Activated effector memory CD4-positive, alpha-beta T cell treated with anti-CD3 and anti-CD28 coated beads, Interleukin-2, amount 50 U/mL, for 16 hours (primary cell): ENCODE measurements at regions not wholly inside any gene's neighbourhood (a gene's known extent, or its start where the extent isn't known, plus 50 kb on each side); places are given as distances from the start of the nearest gene placed in this dataset.

ENCODE experiments used
- DNase-seq: peaks from one replicate; pipeline ENCODE4 v3.0.0-alpha.2; 2020

DNA sequence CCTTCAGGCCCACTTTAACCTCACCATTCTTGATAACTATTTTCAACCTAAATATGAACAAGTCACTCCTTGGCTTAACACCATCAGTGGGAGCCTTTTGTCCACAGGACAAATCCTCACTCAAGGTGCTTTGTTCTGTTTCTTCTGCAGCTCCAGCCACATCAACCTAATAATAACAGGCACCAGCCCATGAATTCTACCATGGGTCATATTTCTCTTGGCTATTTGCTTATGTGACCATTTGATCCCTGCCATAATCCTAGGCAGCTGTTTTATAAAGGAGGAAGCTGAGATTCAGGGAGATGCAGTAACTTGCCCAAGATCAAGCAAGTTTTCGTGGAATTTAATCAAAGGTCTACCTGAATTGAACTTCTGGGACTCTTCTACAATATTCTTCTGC, 561.3 kb downstream of the DHX35 start:
- DNase-seq: no peak

- no peak for DNase-seq
These were observed 556.5 kb downstream of the DHX35 start for GRCh38 chr20:39518654-39519053.

DNA sequence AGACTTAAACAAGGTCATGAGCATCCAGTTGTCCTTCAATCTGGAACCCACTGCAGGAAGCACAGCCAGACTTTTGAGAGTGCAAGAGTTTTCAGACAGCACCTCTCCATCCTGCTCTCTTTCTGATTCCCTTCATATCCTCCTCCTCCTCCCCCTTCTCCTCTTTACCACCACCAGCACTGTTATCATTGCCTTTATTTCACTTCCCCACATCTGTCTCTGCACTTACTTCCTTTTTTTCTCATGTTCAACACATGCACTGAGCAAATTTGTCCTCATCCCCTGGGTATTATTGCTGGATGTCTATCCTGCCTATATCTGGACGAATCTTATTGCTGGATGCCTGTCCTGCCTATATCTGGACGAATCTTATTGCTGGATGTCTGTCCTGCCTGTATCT, 554.8 kb downstream of the DHX35 start:
- DNase-seq: no peak

GRCh38 chr20:39504710-39505094, 542.6 kb downstream of the DHX35 start:
- no peak for DNase-seq

- no peak for DNase-seq
These were observed 542.0 kb downstream of the DHX35 start for GRCh38 chr20:39503902-39504709.

GRCh38 chr20:39492223-39492797, 530.2 kb downstream of the DHX35 start:
- no peak for DNase-seq

DNA sequence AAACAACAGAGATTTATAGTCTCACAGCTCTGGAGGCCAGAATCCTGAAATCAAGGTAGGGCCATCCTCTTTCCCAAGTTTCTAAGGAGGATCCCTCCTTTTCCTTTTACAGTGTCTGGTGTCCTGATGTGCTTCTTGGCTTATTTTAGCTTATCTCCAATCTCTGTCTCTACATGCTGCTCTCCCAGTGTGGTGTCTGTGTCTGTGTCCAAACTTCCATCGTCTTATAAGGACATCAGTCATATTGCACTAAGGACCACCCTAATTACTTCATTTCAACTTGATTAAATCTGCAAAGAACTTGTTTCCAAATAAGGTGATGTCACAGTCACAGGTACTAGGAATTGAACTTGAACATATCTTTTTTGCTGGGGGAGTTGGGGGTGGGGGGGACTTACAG, 529.6 kb downstream of the DHX35 start:
- no peak for DNase-seq

DNA sequence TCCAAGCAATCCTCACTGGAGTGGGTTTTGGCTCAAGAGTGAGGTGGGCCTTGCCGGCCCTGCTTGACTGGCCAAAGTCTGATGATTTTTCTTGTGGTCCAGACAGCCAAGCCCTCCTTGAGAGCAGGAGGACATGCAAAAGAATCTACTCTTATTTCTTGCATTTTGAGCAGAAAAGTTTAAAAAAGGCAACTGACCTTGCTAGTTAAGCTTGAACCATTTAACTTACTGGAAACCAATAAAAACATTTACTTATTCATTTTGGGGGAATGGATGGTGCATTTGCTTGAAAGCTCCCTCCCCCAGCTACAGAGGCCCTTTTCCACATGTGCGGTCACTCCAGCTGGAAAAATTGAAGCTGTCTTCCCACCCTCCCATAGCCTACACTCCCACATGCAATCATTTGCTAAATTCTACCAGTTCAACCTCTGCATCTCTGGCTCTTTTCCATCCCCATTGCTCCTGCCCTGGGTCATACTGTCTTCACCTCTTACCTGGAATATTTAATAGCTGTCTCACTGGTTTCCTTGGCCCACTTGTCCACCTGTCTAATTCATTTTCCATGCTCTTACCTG, 527.9 kb downstream of the DHX35 start:
- DNase-seq: no peak

- DNase-seq: no peak
These were observed 518.3 kb downstream of the DHX35 start for GRCh38 chr20:39480276-39481043.

DNA sequence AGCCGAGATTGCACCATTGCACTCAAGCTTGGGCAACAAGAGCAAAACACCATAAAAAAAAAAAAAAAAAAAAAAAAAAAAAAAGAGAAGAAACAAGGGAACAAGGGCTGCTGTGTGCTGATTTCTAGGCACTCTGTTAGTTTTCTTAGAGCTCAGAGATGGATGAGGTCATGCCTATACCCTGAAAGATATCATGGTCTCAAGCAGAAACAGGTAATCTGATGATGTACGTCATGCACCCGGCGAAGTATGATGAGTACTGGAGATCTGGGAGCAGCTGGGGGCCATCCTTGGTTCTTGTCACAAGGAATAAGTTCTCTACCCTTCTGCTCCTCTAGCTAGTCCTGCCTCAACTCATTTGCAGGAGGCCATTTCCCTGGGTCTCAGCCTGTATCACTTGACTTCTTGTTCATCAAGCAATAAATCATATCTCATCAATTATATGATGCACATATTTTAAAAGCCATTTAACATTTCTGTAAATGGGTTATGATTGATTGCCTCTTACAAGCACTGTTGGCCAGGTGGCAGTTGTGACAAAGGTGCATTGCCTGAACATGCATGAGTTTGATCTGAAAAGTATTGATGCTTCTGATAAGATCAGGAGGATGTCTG, 517.2 kb downstream of the DHX35 start:
- no peak for DNase-seq

GRCh38 chr20:39474879-39475278, 512.7 kb downstream of the DHX35 start:
- DNase-seq: no peak

- DNase-seq: no peak
These were observed 511.4 kb downstream of the DHX35 start for GRCh38 chr20:39473536-39473935.

DNA sequence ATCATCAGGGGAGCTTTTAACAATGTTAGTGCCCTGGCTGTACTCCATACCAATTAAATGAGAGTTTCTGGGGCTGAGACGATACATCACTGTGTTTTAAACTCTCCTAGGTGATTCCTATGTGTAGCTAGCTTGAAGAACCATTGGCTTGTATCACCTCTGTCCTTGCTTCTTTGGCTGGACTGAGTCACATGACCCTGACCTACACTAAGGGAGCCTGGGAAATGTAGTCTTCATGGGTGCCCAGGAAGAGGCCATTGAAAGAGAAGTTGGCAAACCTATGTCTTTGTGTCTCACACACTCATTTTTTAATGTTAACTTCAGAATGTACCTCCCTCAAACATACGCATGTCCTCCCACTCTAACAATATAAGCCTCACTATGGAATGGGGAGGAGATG, 506.6 kb downstream of the DHX35 start:
- DNase-seq: no peak

DNA sequence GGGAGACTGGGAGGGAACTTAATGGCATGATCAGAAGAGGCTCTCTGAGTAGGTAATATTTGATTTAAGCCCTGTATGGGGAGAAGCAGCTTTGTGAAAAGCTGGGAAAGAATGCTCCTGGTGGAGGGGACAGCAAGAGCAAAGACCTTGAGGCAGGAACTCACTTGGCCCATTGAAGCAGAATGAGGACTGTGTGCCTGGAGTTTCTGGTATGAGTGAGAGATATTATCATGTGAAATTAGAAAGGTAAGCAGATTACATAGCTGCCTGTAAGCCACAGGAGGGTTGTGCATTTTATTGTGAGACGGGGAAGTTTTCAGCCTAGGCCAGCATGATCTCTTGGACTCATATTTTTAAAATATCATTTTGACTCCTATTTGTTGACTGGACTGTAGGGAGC, 502.1 kb downstream of the DHX35 start:
- DNase-seq: no peak

DNA sequence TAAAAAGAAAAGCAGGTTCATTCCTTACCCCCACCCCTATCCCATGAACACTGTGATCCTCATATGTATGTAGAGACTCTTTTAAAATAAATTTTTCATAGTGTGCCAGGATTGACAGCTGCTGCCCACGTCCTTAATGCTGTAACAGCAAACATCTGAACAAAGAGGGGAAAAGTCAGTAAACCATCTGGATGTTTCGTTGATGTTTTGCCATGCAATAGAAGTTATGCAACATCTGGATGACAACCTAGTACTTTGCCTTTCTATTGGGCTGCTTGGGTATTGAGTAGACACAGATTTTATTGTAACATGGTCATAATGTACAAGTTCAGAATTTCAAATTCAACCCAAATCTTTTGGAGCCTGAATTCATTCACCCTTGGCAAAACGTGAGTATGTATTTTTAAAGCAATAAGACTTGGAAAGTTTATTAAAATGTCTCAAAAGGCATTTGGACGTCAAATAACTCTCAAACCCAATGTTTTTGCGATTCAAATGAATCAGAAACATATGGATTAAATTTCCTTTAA, 500.3 kb downstream of the DHX35 start:
- no peak for DNase-seq

- DNase-seq: no peak
These were observed 496.3 kb downstream of the DHX35 start for GRCh38 chr20:39458452-39458851.

DNA sequence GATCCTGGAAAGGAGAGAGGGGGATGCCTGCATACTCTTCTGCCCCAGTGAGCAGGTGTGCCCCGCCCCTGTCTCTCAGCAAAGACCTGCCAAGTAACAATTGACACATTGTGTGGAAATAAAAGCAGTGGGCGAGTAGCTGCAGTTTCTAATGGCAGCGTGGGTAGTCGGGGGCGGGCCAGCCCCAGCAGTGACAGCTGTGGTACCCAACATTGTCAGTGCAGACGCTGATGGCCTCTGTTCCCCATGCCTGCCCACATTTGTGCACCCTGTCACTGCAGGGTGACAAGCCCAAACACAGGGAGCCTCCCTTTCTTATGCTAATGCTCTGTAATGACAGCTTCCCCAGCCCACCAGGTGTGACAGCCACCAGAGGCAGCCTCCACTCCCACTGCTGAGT, 491.7 kb downstream of the DHX35 start:
- DNase-seq: no peak

DNA sequence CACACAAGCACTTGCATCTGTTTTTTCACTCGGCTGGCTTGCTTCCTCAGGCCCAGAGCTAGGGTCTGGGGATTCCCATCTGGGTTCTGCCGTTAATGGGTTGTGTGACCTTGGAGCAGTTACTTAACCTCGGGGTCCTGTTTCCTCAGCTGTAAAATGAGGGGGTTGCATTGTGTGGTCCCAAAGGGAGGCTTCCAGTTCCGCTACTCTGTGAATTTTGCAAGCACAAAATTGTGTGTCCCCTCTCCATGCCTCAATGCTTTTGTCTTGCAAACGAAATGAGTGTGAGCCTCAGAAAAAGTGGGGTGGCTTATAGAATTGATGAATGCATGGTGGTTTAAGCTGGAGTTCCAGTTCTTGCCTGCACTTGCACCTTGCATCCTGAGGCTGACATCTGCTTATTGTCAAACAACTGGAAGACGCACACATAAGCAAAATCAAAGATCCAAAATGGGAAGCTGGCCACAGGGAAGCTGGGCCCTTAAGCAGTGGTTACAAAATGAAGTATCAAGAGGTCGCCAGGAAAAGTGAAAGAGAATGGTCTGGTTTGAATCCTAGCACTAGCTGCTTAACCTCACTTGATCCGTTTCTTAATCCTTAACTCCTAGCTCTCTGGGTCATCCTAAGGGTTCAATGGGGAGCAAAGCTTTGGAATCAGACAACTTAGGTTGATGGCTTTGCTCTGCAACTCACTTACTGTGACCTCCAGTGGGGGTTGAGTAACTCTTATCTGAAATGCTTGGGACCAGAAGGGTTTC, 490.6 kb downstream of the DHX35 start:
- no peak for DNase-seq

GRCh38 chr20:39451386-39451785, 489.2 kb downstream of the DHX35 start:
- DNase-seq: no peak

DNA sequence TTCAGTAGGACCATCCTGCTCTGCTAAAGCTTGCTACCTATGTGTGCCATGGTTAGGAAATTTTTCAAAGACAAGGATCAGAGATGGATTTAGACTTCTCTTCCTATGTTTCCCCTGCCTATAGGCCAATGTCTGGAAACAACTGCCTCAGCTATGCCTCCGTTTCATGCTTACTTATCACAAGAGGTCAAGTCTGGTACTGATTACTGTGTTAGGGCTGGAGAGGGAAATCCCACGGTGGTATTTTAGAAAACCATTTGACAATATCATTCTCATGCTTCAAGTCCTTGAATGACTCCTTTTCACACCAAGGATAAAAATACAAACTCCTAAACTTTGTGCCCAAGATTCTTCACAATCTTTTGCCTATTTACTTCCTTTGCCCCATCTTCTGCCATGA, 484.3 kb downstream of the DHX35 start:
- no peak for DNase-seq

DNA sequence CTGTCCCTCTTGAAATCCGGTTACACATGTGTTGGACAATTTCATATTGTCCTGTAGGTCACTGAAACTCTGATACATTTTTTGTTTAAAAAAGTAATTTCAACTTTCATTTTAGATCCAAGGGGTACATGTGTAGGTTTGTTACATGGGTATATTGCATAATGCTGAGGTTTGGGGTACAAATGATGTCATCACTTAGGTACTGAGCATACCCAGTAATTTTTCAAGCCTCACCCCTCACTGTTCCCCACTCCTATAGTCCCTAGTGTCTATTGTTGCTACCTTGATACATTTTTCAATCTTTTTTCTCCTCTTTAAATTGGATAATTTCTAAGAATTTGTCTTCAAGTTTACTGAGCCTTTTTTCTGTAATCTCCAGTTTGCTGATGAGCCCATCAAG, 483.0 kb downstream of the DHX35 start:
- no peak for DNase-seq

GRCh38 chr20:39433466-39433865, 471.3 kb downstream of the DHX35 start:
- DNase-seq: no peak
